BE2C (cell line): ENCODE measurements at regions not wholly inside any gene's neighbourhood (a gene's known extent, or its start where the extent isn't known, plus 50 kb on each side); places are given as distances from the start of the nearest gene placed in this dataset.

ENCODE experiments used
- DNase-seq: peaks from one replicate; pipeline ENCODE4 v3.0.0-alpha.2; 2020
- H3K27me3 ChIP-seq: fragments of 250-450 bp; sonication (Bioruptor Pico); 2 replicates; pipeline ENCODE4 v1.5.1; 2020; ENCODE audit warnings: mild to moderate bottlenecking
- H3K36me3 ChIP-seq: fragments of 250-450 bp; sonication (Bioruptor Pico); 2 replicates; pipeline ENCODE4 v1.5.1; 2020; ENCODE audit warnings: mild to moderate bottlenecking
- H3K4me1 ChIP-seq: fragments of 250-450 bp; sonication (Bioruptor Pico); 2 replicates; pipeline ENCODE4 v1.5.1; 2020
- H3K4me3 ChIP-seq: 2 replicates; pipeline ENCODE4 v1.5.1; 2011; ENCODE audit warnings: low read depth, low read length
- H3K9me3 ChIP-seq: fragments of 250-450 bp; sonication (Bioruptor Pico); 2 replicates; pipeline ENCODE4 v1.5.1; 2020
- TF ChIP-seq, protein P1 (sequence below): IDR thresholded peaks from 2 replicates; pipeline ENCODE4 v1.5.1; 2012; ENCODE audit warnings: mild to moderate bottlenecking, low read depth, low read length

DNA sequence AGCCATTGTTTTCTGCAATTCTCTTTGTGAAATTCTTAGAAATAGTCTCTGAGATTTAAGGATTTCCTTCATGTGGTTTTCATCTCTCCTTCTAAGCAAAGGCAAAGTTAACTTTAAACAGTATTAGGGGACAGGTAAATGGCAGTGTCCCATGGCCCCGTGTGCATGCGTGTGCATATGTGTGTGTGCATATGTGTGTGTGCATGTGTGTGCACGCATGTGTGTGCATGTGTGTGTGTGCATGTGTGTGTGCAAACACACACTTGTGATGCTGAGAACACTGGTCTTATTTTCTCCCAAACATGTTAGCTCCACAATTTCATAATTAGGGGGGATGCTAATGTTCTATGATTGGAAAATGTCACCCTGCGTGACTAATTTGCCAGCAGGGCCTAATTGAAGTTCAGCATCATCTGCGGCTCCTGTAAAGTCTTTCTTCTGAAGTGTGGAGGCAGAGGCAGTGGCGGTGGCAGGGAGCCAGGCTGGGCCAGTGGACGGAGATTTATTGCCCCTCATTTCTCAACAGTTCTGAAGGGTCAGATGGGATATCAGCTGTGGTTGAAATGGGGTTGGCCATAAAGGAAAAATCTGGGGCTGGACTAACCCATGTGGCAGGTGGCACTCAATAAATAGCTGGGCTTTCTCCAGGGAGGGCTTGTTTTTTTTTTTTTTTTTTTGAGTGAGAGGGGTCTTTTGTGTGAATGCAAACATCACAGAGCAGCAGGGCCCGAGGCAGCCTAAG lies 289.3 kb upstream of the PODXL start:
- no peaks in the 10 kb centered on the region for H3K27me3 ChIP-seq
- H3K9me3 ChIP-seq: no peaks in the 10 kb centered on the region
- H3K36me3 ChIP-seq: no peaks in the 10 kb centered on the region
- DNase-seq: no peak
- TF ChIP-seq, protein P1, sequence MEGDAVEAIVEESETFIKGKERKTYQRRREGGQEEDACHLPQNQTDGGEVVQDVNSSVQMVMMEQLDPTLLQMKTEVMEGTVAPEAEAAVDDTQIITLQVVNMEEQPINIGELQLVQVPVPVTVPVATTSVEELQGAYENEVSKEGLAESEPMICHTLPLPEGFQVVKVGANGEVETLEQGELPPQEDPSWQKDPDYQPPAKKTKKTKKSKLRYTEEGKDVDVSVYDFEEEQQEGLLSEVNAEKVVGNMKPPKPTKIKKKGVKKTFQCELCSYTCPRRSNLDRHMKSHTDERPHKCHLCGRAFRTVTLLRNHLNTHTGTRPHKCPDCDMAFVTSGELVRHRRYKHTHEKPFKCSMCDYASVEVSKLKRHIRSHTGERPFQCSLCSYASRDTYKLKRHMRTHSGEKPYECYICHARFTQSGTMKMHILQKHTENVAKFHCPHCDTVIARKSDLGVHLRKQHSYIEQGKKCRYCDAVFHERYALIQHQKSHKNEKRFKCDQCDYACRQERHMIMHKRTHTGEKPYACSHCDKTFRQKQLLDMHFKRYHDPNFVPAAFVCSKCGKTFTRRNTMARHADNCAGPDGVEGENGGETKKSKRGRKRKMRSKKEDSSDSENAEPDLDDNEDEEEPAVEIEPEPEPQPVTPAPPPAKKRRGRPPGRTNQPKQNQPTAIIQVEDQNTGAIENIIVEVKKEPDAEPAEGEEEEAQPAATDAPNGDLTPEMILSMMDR: no peak
- peaks cover 18% of the 10 kb centered on the region for H3K4me1 ChIP-seq
- no peak overlapping the region for H3K4me3 ChIP-seq

DNA sequence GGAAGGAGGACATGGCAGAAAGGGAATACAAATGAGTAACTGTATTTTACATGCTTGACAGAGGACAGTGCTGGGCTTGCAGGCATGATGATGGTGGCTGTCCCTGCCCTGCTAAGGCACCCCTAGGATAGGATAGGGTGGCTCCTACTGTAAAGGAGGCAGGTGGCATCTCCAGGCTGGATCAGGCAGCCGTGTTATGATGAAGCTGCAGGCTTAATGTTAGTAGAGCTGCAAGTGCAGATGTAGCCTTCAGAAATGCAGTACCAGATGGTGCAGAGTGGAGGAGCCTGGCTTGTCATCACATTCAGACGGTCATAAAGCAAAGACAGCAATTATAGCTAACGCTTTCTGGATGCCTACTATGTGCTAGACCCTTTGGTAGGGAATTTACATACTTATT lies 287.9 kb upstream of the PODXL start:
- no peaks in the 10 kb centered on the region for H3K36me3 ChIP-seq
- H3K4me3 ChIP-seq: peak overlapping the region; percentile 23; the same call in 1 of the 2 replicates
- peaks cover 18% of the 10 kb centered on the region for H3K4me1 ChIP-seq
- TF ChIP-seq, protein P1: no peak
- no peak for DNase-seq
- H3K9me3 ChIP-seq: no peaks in the 10 kb centered on the region
- H3K27me3 ChIP-seq: no peaks in the 10 kb centered on the region

DNA sequence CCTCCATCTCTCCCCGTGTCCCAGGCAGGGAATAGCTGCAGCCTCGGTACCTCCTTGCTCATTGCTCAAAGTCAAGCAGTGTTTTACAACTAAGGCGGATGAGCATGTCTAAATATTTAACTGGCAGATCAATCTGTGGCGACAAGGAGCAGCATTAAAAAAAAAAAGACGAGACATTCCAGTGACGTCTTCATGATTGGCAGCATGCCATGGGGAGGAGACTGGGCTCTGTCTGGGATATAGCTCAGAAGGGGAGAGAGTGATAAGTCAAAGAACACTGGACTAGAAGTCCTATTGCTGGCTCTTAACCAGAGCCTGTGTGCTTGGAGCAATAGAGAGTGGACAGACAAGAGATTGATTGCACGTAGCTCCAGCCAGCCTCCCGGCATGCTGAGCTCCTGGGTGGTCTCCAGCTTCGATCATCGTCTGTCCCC lies 287.5 kb upstream of the PODXL start:
- no peaks in the 10 kb centered on the region for H3K36me3 ChIP-seq
- peak; percentile 56 for DNase-seq
- H3K4me3 ChIP-seq: peak overlapping the region; percentile 23; the same call in 1 of the 2 replicates
- peaks cover 13% of the 10 kb centered on the region for H3K4me1 ChIP-seq
- H3K27me3 ChIP-seq: no peaks in the 10 kb centered on the region
- TF ChIP-seq, protein P1: no peak; the same call in 1 of the 2 replicates
- H3K9me3 ChIP-seq: no peaks in the 10 kb centered on the region

DNA sequence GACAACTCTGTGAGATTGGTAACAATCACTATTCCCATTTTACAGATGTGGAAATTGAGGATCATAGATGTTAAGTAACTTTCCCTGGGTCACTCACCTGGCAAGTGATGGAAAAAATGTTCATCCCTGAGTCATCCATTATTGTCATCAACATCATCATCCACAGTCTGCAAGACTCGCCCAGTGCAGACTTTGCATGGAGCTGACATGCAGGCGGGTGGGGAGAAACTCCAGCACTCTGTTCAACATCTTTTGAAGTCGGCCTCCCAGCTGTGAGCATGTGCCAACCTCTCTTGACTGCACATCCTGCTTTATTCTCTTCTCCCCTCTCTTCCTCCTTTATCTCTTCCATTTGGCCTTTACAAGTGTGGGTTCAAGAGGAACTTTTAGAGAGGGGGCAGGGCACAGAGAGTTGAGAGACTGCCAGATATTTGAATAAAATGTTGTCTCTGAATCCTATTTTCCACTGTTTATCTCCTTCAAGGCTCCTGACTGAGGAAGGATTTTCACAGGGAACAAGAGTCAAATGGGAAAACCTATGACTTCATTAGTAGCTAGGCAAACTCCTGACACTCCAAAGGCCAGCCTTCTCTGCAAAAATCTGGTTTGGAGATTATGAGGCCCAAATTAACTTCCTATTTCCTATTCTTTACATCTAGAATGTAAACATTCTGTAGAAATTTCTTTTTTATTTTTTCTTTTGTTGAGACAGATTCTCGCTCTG lies 283.7 kb upstream of the PODXL start:
- Histone ChIP-seq H3K4me1 (peaks cover 10% of the 10 kb centered on the region; the same call in 1 of the 2 replicates), H3K9me3 (no peaks in the 10 kb centered on the region), H3K36me3 (no peaks in the 10 kb centered on the region), H3K4me3 (no peak overlapping the region), H3K27me3 (no peaks in the 10 kb centered on the region)
- TF ChIP-seq, protein P1: no peak
- no peak for DNase-seq

DNA sequence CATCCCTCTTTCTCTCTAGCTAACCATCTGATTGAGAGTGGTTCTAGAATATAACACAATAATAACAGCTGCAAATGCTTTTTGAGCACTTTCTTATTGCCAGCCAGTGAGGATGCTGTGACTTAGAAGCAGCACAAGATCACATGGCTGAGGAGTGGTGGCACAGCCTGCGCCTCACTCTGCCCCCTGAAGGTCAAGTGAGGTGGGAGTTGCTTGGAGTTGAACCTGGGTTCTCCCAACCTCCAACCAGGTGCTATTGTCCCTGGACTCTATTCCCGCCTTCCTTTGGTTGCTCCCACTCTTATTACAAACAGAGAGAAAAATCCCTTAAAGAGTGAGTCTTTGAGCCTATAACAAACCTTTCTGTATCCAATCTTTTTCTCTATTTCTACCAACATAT lies 280.3 kb upstream of the PODXL start:
- no peaks in the 10 kb centered on the region for H3K27me3 ChIP-seq
- no peak for DNase-seq
- H3K4me1 ChIP-seq: no peaks in the 10 kb centered on the region

More for the DNA sequence above, 280.3 kb upstream of the PODXL start:
- TF ChIP-seq, protein P1: no peak
- no peaks in the 10 kb centered on the region for H3K36me3 ChIP-seq
- no peak overlapping the region for H3K4me3 ChIP-seq
- H3K9me3 ChIP-seq: no peaks in the 10 kb centered on the region
